ENCODE measurements at regions not wholly inside any gene's neighbourhood (a gene's known extent, or its start where the extent isn't known, plus 50 kb on each side); places are given as distances from the start of the nearest gene placed in this dataset.

GRCh38 chr6:101208152-101208551 lies 185.4 kb upstream of the GRIK2 start:
- TF ChIP-seq CTCF (IDR thresholded peaks at IDR 0.05 in 4 of 5, conservative IDR thresholded peaks at IDR 0.05 in 1 of 5) (no peak), POLR2A (IDR thresholded peaks at IDR 0.05) (no peak)

Data from gastrocnemius medialis (tissue), 4 donors.